HuH-7 (cell line): ENCODE measurements at regions not wholly inside any gene's neighbourhood (a gene's known extent, or its start where the extent isn't known, plus 50 kb on each side); places are given as distances from the start of the nearest gene placed in this dataset.
"Not testable (repeated sequence)": the region's sequence is repeated elsewhere in the genome, so short reads cannot be mapped to it uniquely, and the experiment has no call there.

Experiments
- DNase-seq: peaks from one replicate; pipeline ENCODE4 v3.0.0; 2011; ENCODE audit warnings: low spot score

DNA sequence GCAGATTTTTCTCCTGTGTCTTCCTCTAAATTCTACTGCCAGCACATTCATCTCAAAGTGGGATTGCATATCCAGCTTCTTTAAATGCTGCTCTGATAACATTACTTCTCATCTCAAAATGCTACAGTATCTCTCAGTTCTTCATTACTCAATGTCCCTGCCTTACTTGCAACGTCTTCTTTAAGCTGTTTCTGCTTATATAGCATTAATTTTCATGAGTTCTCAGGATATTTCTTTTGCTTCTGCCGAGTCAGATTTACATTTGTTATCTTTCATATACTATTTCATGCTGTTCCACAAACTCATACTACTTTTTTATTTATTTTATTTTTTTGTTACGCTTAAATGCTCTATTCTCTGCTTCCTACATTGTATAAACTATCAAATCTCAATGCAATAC, 1223.5 kb upstream of the FAM98A start:
- no peak for DNase-seq

DNA sequence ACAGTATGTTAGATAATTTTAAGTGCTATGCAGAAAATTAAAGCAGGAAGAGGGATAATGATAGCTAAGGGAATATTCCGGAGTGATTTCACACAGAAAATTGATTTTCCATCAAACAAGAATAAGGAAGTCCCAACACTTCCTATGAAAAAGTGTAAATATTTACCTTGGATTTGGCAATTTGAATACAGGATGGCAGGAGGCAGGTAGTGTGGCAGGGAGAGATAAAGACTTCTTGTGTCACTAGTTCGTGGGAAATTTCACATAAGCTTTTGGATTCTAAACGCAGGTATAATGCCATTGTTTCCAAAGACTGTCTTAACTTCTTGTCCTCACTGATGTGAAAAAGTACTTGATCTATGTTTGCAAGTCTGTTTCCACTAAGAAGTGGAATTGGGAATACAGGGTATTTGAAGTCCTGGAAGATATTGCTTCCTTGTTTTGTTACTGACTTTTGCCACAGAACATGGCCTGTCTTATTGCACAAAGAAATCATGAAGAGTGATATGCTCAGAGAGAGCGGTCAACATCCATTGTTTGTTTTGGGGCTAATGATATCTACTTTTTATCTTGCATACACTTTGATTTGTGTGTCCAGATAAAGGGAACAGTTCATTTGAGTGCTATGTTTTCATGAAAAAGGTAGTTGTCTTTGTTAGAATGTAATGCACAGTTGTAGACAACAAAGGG, 1216.1 kb upstream of the FAM98A start:
- DNase-seq, result no peak

DNA sequence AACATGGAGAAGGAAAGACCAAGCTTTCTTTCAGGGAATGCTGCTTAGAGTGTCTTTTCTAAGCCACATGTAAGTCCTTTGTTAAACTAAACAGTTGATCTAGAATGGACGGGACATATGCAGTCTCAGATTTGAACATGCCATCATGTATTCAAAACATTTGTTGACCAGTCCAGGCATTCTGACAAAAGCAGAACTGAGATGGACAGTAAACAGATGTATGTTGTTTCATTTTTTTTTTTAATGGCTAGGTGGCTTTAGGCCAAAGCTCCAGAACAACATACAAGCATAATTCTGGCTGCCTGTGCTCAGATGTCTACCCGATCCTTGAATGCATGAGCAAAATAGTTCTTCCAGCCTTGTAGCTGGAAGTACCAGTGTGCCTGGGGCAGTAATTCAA, 1211.4 kb upstream of the FAM98A start:
- DNase-seq, result no peak

DNA sequence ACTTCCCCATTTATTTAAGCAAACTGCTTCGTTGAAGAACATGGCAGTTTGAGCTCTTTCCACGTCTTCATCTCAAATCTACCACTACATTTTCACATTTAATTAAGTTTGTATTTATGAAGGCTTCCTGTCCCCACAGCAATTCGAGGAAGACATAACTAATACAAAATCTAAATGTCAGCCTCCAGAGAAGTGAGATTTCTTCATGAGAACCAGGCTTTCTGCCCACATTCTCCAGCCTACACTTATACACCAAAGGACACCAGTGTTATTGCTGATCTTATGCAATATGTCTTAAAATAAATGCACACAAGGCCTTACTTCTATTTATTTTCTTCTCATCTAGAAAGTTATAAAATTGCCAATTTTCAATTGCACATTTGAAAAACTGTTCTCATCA, 1209.3 kb upstream of the FAM98A start:
- no peak for DNase-seq

DNA sequence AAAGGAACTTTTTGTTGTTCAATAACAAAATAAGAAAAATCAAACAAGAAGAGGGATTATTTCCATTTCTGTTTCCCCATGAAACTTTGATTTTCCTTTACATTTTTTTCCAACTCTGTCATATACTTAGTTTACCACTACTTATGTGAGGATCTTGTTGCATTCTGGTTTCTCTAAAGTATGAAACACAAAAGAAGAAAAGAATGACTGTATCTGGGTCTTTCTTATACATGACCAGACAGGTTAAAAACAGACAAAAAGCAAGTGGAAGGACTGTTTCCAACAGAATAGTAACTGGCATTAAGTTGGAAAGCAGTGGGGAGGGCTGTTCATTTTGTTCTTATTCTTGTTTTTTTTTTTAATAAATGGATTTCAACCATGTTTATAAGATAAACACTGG, 1207.8 kb upstream of the FAM98A start:
- no peak for DNase-seq

DNA sequence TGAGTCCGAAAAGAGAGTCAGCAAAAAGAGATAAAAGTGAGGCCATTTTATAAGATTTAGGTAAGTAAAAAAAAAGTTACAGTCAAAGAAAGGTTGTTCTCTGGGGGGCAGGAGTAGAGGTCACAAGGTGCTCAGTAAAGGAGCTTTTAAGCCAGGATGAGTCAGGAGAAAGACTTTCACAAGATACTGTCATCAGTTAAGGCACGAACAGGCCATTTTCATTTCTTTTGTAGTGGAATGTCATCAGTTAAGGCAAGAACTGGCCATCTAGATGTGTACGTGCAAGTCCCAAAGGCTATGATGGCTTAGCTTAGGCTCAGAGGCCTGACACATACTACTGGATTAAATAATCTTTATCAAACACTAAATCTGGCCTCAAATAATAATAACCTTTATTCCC, 1207.3 kb upstream of the FAM98A start:
- no peak for DNase-seq

DNA sequence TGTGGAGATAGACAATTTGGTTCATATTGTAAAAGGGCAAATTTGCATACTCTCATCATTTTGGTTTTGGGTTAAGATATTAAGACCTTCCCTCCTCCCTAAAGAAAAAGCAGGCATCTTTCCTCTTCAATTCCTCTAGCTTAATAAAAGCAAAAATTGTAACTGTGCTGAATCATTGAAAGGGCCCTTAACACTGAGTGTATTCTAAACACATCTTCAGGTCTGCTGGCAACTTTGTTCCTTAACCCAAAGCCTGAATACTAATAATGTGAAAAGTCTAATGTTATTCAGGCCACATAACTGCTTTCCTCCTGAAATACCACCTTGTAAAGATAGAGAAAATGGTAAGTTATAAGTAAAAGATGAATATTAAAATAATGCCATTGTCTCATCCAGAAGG, 1200.5 kb upstream of the FAM98A start:
- DNase-seq, result no peak

DNA sequence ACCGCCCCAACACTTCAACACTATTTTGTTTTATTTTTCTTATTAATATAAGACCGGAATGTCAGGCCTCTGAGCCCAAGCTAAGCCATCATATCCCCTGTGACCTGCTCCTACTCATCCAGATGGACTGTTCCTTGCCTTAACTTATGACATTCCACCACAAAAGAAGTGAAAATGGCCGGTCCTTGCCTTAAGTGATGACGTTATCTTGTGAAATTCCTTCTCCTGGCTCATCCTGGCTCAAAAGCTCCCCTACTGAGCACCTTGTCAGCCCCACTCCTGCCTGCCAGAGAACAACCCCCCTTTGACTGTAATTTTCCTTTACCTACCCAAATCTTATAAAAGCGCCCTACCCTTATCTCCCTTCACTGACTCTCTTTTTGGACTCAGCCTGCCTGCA, 1196.5 kb upstream of the FAM98A start:
- not testable (repeated sequence) for DNase-seq

DNA sequence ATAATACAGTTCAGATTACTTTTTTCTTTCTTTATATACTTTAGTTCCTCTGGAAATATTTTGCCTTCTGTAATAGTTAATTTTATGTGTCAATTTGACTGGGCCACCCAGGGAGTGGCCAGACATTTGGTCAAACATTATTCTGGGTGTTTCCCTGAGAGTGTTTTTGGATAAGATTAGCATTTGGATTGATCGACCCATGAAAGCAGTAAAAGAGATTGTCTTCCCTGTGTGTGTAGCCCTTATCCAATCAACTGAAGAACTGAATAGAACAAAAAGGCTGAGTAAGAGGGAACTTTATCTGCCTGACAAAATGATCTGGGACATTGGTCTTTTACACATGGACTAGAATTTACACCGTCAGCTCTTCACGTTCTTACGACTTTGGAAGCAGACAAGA, 1190.1 kb upstream of the FAM98A start:
- no peak for DNase-seq

DNA sequence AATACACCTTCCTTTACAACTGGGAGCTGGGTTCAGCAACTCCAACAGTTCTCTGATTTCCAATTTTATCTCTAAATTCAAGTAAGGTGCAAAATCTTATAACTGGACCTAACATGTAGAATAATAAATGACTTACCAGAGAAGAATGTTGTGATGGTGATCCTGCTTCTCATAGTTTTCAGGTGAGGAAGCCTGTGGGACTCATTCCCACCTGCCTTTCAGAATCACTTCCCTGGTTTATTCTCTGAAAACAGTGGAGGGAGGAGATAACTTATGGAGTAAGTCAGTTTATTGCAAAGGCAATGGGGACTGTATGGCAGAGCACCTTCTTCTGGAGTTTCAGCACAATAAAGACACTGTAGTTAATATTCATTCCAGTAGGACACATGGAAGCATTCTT, 1188.2 kb upstream of the FAM98A start:
- no peak for DNase-seq

DNA sequence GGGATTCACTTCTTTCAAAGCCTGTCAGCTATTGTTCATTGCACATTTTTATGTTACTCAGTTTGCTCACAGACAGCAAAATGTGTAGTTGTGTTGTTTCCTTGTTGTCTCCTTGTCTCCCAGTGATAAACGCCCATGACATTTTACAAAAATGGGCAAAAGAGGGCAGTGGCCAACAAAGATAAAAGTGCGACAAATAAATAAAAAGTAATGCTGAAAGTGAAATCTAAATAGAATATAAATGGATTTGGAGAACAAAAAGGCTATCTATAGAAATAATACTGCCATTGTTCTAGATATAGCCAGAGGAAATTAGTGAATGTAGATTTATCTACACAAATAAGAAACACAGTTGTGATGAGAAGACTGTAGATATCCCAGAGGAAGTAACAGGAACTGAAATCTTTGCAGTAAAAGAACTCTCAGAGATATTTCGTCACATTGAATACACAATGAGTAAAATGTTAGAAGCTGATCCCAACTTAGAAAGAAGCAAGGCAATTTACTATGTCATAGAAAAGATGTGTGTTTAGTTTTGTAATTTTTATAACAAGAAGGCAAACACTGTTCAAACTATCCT, 1186.2 kb upstream of the FAM98A start:
- no peak for DNase-seq

DNA sequence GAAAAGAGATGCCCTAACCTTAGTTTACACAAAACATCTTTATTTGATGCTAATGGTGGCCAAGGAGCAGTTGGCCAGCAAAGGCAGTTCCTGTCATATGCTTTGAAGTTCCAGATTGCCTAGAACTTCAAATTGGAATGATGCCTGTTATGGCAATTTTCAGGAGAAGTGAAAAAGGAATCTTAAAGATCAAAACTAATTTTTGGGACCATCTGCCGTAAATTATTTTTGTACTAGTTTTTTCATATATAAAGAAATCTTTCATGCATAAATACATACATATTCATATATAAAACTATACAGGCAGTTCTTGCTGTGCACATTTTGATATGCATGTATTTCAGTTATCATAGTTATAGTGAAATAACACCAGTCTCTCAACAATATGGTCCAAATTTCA, 1185.6 kb upstream of the FAM98A start:
- no peak for DNase-seq

DNA sequence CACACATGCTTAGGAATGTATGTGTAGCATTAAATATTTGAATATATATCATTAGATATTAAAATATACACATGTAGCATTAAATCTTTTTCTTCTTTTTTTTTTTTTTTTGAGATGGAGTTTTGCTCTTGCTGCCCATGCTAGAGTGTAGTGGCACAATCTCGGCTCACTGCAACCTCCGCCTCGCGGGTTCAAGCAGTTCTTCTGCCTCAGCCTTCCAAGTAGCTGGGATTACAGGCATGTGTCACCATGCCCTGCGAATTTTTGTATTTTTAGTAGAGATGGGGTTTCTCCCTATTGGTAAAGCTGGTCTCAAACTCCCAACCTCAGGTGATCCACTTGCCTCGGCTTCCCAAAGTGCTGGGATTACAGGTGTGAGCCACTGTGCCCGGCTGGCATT, 1151.6 kb upstream of the FAM98A start:
- not testable (repeated sequence) for DNase-seq

DNA sequence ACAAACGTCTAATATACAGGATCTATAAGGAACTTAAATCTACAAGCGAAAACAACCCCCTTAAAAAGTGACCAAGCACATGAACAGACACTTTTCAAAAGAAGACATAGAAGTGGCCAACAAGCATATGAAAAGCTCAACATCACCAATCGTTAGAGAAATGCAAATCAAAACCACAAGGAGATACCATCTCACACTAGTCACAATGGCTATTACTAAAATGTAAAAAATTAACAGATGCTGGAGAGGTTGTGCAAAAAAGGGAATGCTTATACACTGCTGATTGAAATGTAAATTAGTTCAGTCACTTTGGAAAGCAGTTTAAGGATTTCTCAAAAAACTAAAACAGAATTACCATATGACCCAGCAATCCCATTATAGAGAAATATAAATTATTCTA, 1148.5 kb upstream of the FAM98A start:
- DNase-seq, result no peak

DNA sequence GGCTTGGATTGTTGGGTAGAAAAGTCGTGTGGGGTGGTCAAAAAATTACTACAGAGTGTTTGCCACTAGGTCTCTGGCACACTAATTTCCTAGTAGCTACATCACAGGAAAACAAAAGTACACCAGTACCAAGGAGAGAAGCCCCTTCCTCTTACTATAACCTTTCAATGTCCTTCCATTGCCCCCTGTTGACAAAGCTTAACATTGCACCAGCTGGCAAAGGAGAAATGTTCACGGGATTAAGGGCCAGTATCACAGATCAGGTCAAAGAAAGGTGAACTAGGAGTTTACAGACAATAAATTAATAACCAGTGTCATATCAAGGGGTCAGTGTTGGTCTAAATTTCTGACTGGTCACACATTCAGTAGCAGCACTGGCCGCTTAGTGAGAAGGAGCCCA, 1139.6 kb upstream of the FAM98A start:
- no peak for DNase-seq

DNA sequence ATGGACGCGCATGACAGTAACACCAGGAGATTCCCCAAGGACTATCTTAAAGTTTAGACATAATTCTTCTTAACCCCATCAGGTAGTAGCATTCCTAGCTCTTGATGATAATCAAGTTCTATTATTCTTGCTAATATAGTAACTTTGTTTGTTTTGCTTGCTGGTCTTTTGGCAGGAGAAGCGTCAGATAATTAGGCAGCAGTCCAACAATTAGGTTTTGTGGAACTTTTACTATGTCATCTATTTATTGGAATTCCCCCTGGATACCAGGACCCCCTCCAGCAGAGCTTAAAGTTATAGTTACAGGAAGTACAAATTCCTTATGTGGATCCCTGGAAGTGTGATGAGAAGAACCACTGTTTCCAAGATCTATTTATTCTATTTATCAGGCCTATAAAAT, 1138.0 kb upstream of the FAM98A start:
- no peak for DNase-seq

DNA sequence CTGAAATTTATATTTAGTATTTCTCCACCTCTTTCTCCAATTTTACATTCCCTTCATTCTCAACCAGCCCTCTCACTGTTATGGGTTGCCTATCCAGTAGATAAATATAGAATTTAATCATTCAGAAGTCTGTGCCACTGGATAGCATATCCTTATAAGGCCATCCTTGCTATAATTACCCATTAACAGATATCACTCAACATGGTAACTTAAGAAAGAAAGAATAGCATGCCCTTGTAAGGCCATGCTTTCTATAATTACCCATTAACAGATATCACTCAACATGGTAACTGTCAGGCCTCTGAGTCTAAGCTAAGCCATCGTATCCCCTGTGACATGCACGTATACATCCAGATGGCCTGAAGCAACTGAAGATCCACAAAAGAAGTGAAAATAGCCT, 1137.4 kb upstream of the FAM98A start:
- DNase-seq, result no peak

DNA sequence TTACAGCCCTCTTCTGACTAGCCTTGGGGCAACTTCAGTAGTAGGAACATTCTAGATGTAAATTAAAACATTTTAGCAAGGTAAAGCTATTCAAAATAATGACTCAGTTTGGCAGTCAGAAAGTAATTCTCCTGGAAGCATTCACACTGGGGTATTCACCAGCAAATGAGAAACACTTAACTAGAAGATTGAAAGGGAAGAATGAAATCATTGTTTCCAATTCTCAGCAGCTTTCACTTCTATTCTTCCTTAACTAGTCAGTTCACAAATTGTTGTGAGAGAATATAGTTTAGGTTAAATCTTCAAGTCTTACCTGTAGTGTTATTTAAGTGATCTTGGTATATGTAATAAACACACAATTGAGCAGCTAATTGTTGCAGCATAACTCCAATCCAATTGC, 1135.6 kb upstream of the FAM98A start:
- no peak for DNase-seq

DNA sequence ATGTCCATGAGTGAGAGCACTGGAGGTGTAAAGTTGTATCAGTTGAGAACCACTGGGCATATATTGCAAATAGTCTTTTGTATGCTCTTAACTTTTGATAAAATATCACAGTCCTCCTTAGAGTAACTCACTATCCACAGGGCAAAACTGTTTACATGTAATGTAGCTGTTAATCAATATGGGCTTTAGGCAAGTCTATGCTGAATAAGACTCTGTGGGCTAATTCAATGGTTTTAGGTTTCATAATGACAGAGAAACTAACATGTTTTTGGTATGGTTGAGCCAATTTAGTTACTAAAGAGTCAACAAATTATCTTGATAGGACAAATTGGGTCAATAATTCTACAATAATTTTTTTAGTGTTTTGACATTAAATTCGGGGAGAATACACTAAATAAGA, 1134.9 kb upstream of the FAM98A start:
- no peak for DNase-seq

DNA sequence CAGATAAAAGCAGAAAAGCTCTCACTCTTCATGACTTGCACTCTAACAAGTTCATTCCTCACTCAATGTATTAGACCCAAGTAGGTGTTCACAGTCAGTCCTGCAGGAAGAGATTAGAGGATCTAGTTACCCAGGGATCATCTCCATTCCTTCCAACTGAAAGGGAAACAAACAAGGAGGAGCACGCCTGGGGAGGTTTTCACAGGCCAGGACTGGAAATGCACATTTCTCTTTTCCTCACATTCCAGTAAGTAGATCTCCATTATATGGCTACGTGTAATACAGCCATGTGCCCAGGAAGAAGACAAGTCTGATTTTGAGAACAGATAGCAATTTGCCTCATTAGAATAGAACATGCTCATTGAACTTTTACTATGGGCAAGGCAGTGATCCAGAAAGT, 1132.2 kb upstream of the FAM98A start:
- no peak for DNase-seq

DNA sequence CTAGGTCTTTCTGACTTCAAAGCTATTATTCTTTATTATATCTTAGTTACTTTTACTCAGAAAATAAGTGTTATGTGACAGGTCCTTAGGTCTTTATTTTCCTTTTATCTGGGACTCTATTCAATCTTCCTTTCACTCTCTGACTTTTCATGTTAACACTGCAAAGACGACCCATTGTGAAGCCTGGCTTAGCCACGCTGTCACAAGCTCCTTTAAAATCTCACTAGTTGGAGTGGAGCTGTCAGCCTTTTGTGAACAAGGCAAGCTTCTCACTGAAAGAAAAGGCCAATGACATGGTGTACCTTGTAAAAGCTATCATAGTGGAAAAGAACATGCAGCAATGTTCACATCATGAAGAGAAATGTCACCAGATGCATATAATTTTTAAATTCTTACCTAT, 1130.7 kb upstream of the FAM98A start:
- no peak for DNase-seq

DNA sequence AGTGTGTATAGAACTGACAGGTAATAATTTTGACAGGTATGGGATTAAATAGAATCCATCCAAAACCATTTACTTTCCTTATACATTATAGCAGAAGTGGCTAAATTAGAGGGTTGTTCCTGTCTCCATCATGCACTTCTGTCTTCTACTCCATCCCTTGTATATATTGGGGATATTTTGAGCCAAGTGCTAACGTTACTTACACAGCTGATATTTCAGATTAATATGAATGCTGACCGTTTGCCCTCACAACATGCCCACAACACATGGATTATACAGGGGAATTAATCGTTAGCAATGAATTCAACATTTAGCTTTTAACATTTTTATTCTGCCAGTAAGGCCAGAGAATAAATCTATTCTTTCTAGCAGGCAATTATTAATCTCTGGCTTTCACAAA, 1125.0 kb upstream of the FAM98A start:
- DNase-seq, result no peak

DNA sequence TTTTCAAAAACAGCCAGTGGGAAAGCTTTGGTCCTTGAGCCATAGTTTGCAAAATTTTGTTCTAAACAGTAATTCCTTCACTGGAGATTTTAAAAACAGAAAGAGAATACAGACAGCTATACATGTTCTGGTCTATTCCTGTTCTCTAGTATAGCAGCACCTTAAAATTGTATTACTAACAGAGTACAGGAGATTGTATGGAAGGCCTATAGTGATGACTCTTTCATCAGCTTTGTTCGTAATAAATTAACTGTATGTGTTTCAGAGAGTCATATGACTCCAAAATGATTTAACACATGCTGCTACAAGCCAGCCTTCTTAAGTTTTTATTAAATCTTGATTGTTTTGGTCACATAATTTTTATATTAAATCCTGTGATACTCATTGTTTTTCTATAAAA, 1124.6 kb upstream of the FAM98A start:
- DNase-seq, result no peak

DNA sequence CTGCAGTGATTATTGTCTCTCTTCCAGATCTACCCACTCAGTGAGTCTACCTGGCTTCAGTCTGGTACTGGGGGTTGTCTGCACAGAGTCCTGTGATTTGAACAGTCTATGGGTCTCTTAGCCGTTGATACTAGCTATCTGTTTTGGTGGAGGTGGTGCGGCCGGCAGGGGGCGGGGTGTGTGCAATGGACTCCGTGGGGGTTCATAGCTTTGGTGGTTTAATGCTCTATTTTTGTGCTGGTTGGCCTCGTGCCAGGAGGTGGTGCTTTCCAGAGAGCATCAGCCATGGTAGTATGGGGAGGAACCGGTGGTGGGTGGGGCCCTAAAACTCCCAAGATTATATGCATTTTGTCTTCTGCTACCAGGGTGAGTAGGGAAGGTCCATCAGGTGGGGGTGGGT, 1120.1 kb upstream of the FAM98A start:
- no peak for DNase-seq
